ENCODE measurements at regions not wholly inside any gene's neighbourhood (a gene's known extent, or its start where the extent isn't known, plus 50 kb on each side); places are given as distances from the start of the nearest gene placed in this dataset.

DNA sequence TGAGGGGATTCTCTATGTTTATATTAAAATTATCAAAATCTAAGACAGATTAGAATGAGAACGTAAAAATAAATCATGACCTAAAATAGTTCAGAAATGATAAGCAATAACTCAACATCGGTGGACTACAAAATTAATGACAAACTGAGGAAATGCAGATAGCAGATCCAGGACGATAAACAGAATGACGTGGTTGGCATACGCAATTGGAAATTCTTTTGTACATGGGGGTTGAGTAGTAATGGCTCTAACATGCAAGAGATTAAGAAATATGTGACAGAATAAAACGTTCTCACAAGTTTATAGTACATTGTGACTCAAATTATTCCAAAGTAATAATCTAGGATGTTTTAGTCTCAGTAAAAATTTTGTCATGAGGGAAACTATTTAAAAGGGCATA lies 575.2 kb upstream of the BRINP3 start:
- Histone ChIP-seq H4K20me1 (ENCODE audit: insufficient read depth, low read length) (no peaks in the 10 kb centered on the region), H3K9ac (ENCODE audit: insufficient read depth, low read depth, low read length) (no peak overlapping the region), H2AFZ (ENCODE audit: low read length) (no peak overlapping the region), H3K27me3 (ENCODE audit: control insufficient read depth in 1 of 2, insufficient read depth in 2 of 2, low read length in 2 of 2) (no peaks in the 10 kb centered on the region), H3K4me2 (ENCODE audit: low read depth, low read length) (no peak overlapping the region), H3K9me3 (ENCODE audit: low read length) (no peaks in the 10 kb centered on the region), H3K36me3 (replicated peaks in 1 of 2; ENCODE audit: control insufficient read depth in 1 of 2, insufficient read depth in 2 of 2, low read length in 2 of 2) (no peaks in the 10 kb centered on the region), H3K4me1 (ENCODE audit: insufficient read depth, low read length) (no peaks in the 10 kb centered on the region), H3K4me3 (replicated peaks in 1 of 3; ENCODE audit: insufficient read depth in 1 of 3, low read depth in 2 of 3, low read length in 3 of 3) (no peak overlapping the region), H3K27ac (ENCODE audit: extremely low read length, insufficient read depth, low read length) (no peak overlapping the region), H3K79me2 (ENCODE audit: insufficient read depth, low read length) (no peaks in the 10 kb centered on the region)
- in situ Hi-C loops (cut with HindIII; ENCODE audit: extremely low pct_ligation_motif_present, low pct_unique_long_range_greater_than_20kb) = no loop called here
- intact Hi-C loops (cut with micrococcal nuclease; ENCODE audit: unreplicated experiment) = no loop called here
- TF ChIP-seq PCBP2 (optimal IDR thresholded peaks at IDR 0.05; ENCODE audit: low read depth, low read length, poor library complexity, severe bottlenecking) (no peak), ZFYVE20 (CRISPR knock-in tag; IDR thresholded peaks at IDR 0.05; ENCODE audit: borderline replicate concordance, low read depth) (no peak), KDM5A (IDR thresholded peaks at IDR 0.05; ENCODE audit: borderline replicate concordance, low read length) (no peak), ZNF329 (CRISPR knock-in tag; IDR thresholded peaks at IDR 0.05; ENCODE audit: low read depth) (no peak), HOXA7 (CRISPR knock-in tag; IDR thresholded peaks at IDR 0.05) (no peak), KLF6 (CRISPR knock-in tag; IDR thresholded peaks at IDR 0.05) (no peak), SP4 (CRISPR knock-in tag; IDR thresholded peaks at IDR 0.05) (no peak), ZNF205 (CRISPR knock-in tag; IDR thresholded peaks at IDR 0.05) (no peak), POLR2A (IDR thresholded peaks at IDR 0.05; ENCODE audit: insufficient read depth in 1 of 2, low read depth in 2 of 2, low read length in 2 of 2) (no peak), SNAPC2 (CRISPR knock-in tag; IDR thresholded peaks at IDR 0.05) (no peak), ZNF17 (CRISPR knock-in tag; IDR thresholded peaks at IDR 0.05) (no peak), PAX8 (CRISPR knock-in tag; IDR thresholded peaks at IDR 0.05; ENCODE audit: borderline replicate concordance) (no peak), BATF2 (CRISPR knock-in tag; IDR thresholded peaks at IDR 0.05) (no peak), ZNF549 (CRISPR knock-in tag; IDR thresholded peaks at IDR 0.05) (no peak)
- TF ChIP-seq, protein P1, sequence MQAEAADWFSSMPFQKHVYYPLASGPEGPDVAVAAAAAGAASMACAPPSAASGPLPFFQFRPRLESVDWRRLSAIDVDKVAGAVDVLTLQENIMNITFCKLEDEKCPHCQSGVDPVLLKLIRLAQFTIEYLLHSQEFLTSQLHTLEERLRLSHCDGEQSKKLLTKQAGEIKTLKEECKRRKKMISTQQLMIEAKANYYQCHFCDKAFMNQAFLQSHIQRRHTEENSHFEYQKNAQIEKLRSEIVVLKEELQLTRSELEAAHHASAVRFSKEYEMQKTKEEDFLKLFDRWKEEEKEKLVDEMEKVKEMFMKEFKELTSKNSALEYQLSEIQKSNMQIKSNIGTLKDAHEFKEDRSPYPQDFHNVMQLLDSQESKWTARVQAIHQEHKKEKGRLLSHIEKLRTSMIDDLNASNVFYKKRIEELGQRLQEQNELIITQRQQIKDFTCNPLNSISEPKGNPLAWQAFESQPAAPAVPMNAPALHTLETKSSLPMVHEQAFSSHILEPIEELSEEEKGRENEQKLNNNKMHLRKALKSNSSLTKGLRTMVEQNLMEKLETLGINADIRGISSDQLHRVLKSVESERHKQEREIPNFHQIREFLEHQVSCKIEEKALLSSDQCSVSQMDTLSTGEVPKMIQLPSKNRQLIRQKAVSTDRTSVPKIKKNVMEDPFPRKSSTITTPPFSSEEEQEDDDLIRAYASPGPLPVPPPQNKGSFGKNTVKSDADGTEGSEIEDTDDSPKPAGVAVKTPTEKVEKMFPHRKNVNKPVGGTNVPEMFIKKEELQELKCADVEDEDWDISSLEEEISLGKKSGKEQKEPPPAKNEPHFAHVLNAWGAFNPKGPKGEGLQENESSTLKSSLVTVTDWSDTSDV (CRISPR knock-in tag; IDR thresholded peaks at IDR 0.05) = no peak
- TF ChIP-seq, protein P2, sequence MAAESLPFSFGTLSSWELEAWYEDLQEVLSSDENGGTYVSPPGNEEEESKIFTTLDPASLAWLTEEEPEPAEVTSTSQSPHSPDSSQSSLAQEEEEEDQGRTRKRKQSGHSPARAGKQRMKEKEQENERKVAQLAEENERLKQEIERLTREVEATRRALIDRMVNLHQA (CRISPR knock-in tag; IDR thresholded peaks at IDR 0.05) = no peak
- FAIRE-seq = no peak
- no peak for ATAC-seq
- CTCF ChIA-PET (ENCODE audit: low intra/inter-chr PET ratio, low total read pairs) = no interaction called here
- WGBS (ENCODE audit: low lambda C conversion rate) = under 1% methylated on average over 6 of the region's 6 CpGs
- BruUV-seq (replicated peaks) = no TSS peak
- no peak for DNase-seq (ENCODE audit: low spot score)
- POLR2A ChIA-PET = no interaction called here

All from HepG2 (cell line).